DOHH2 (cell line): ENCODE measurements at regions not wholly inside any gene's neighbourhood (a gene's known extent, or its start where the extent isn't known, plus 50 kb on each side); places are given as distances from the start of the nearest gene placed in this dataset.

Experiments used
- CTCF ChIP-seq: fragments of 200-600 bp; sonication (generic); IDR thresholded peaks from one replicate; pipeline ENCODE4 v1.5.1; 2014; ENCODE audit warnings: antibody characterized with exemption, mild to moderate bottlenecking, low read depth, low read length; ENCODE audit not compliant: poor library complexity, severe bottlenecking
- EZH2phosphoT487 ChIP-seq: fragments of 200-600 bp; sonication (generic); IDR thresholded peaks from 2 replicates; pipeline ENCODE4 v1.6.1; 2017; ENCODE audit warnings: borderline replicate concordance, mild to moderate bottlenecking, antibody characterized with exemption, low read length, moderate library complexity, mixed read lengths

GRCh38 chr5:20434786-20435185 is 446.8 kb upstream of the CDH18 start:
- TF ChIP-seq CTCF: no peak
- no peak for TF ChIP-seq EZH2phosphoT487
